GM18870 (cell line): ENCODE measurements at regions not wholly inside any gene's neighbourhood (a gene's known extent, or its start where the extent isn't known, plus 50 kb on each side); places are given as distances from the start of the nearest gene placed in this dataset.
"Not testable (repeated sequence)": the region's sequence is repeated elsewhere in the genome, so short reads cannot be mapped to it uniquely, and the experiment has no call there.

Experiments used
- ATAC-seq: cut with Tn5 transposase; IDR thresholded peaks from one replicate; pipeline ENCODE4 v1.9.1; 2021; ENCODE audit warnings: moderate library complexity; ENCODE audit not compliant: unreplicated experiment

DNA sequence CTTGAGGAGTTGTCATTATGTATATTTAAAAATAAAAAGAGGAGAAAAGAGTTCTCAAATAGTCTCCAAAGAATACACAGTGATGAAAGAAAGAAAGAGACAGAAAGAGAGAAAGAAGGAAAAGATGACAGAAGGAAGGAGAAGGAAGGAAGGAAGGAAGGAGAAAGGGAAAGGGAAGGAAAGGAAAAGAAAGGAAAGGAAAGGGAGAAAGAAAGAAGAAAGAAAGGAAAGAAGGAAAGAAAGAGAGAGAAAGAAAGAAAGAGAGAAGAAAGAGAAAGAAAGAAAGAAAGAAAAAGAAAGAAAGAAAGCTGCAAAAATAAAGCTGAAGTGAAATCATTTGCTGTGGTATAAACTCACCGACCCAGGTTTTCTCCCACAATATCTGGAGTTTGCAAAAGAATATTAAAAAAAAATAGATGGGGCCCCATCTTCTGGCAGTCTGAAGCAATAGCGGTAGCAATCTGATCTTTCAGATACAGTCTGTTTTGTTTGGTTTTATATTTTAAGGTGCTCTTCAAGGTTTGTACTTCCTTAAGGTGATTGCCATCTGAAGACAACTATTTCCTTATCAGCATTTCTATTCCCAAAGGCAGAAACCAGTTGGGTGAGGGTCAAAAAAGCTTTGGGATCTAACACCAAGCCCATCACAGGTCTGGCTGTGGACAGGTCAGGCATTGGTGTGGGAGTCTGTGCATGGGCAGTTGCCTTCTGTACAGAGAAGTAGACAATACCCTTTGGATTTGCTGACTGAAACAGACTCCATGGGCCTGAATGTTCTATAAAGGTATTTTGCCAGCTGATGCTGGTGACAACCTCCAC lies 160.4 kb downstream of the CPEB2 start:
- ATAC-seq, result no peak

DNA sequence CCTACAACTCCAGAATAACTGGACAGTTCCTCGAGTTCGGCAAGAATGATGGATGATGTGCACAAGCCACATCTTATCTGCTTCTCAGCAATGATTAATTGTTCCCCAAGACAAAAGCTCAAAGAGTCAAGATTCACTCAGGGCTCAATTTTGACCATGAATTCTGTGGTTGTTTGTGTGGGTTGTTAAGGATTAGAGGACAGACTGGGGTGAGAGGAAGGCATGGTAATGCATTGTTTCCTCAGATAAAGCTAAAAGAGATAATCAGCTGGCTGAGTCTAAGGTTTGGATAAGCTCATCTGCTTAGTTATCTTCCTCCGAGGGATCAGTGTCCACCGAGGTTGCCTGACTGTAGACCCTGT lies 161.0 kb downstream of the CPEB2 start:
- no peak for ATAC-seq

GRCh38 chr4:15164571-15164970 lies 162.3 kb downstream of the CPEB2 start:
- no peak for ATAC-seq

DNA sequence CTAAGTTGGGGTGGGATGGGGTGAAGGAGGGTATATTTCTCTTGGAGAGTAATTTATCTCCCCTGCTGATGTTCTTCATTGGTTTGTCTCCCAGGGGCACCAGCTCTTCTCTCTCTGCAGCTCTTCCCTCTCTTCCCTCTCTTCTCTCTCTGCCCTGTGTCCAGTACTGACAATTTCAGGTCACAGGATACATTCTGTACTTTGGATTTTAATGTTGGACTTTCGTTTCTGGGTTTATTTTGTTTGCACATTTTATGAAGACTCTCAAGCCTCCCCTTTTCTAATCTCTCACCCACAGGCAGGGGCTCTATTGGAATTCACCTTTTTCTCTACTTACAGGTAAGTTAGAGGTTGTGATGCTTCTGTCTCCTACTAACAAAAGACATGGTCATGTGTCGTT lies 165.5 kb downstream of the CPEB2 start:
- no peak for ATAC-seq

GRCh38 chr4:15168759-15169158 lies 166.5 kb downstream of the CPEB2 start:
- ATAC-seq, result no peak

DNA sequence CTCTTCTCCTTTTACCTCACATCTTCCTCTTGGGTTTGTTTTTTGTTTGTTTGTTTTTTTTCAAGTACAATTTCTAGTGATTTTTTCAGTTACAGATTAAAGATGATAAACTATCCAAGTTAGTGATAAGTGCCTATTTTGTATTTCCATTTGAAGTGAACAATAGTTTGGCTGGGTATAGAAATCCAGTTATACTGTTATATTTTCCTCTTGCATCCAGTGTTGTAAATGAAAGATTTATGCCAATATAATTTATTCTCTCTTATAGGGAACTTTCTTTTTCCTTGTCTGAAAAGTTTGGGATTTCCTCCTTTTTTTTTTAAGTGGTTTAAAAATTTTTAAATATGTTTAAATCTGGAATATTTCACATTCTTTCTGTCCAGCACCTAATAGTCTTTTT lies 169.4 kb downstream of the CPEB2 start:
- ATAC-seq, result no peak

DNA sequence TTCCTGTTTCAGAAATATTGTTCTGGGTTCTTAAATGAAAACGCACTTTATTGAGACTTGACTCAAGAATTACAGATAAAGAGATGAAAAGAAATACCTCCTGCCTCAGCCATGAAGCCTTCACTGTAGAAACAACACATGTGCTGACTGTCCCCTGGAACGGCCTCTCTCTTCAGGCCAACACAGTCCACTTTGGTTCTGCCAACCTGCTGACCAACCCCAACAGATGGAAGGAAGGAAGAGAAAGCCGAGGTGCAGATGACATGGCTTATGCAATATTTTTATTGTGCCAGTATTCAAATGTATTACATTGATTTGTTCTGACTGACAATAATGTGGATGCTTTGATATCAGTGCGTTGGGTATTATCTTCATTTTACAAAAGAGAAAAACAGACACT lies 171.0 kb downstream of the CPEB2 start:
- ATAC-seq, result no peak

- not testable (repeated sequence) for ATAC-seq
Measured at GRCh38 chr4:15174168-15174567, 171.9 kb downstream of the CPEB2 start.

DNA sequence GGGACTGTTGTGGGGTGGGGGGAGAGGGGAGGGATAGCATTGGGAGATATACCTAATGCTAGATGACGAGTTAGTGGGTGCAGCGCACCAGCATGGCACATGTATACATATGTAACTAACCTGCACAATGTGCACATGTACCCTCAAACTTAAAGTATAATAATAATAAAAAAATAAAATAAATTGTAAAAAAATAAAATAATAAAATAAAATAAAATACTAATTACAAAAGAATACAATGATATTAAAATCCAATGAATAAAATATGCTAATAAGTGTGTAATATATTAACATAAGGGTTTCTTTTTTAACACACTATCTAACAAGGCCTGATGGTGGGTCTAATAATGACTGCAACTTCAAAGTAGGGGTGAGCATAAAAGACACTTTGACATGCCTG lies 177.6 kb downstream of the CPEB2 start:
- ATAC-seq, result not testable (repeated sequence)

DNA sequence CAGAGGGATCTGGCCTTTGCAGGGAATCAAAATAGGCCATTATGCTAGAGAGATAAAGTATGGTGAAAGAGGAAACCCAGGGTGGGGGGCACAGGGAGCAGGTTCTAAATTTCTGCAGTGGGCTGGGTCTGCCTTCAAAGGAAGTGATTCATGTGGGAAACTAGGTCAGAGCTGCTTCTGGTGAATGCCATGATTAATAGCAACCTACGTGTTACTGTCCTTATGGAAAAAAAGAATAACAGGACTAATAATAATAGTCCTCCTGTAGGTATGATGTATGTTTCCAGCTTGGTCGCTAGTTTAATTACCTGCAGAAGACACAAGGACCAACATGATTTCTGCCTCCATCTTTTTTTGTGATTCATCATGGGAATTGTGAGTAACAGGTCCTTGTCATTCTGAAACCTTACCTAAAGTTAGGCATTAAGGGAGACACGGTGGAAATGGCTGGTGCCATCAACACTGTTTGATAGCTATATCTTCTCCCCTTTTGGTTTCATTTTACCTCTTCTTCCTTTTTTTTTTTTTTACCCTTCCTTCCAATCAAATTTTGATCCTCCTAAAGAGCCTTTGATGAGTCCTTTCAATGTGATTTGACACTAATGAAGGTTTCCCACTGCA lies 180.4 kb downstream of the CPEB2 start:
- ATAC-seq, result peak; percentile 88

GRCh38 chr4:15186149-15186548 lies 183.9 kb downstream of the CPEB2 start:
- ATAC-seq, result no peak

DNA sequence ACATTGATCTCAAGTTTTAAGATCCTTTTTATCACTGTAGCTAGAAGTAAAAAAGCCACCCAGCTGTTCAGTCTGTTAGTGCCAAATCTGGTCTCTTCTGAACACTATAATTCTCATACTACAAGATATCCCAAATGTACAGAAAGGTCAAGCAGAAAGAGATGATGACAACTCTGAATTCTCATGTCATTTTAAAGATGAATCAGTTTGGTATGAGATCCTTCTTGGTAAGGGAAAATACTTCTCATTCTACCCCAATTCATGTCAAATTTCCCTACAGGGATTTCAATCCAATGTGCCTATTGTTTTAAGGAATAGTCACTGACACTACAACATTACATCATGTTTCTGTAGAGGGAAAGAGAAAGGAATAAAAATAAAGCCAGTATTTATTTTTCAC lies 184.5 kb downstream of the CPEB2 start:
- ATAC-seq, result no peak

DNA sequence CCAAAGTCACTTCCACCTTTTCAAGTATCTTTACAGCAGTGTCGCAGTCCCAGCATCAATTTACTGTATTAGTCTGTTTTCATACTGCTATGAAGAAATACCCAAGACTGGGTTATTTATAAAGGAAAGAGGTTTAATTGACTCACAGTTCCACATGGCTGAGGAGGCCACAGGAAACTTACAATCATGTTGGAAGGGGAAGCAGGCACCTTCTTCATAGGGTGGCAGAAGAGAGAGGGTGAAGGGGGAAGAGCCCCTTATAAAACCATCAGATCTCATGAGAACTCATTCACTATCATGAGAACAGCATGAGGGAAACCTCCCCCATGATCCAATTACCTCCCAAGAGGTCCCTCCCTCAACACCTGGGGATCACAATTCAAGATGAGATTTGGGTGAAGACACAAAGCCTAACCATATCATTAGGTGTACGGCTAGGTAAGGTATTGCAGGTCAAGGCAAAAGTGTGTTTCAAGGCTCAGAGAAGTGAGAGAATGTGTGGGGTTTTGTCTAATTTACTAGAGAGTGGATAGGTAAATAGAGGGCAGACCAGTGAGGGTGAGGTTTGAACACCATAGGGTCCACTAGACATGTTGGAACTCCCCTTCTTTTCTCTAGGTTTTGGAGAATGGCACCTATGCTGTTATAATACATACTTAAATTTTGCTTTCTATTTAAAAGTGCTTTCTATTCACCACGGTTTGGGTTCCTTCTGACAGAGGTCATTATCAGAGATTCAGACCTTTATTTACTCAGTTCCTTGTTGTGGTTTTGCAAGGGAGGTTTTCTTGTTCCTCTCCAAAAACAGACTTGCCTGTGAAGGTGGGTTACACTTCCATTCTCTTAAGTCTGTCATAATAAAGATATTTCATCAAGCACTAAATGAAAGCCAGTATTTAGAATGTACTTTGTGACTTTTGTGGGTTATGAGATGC lies 186.6 kb downstream of the CPEB2 start:
- ATAC-seq, result peak; percentile 59

DNA sequence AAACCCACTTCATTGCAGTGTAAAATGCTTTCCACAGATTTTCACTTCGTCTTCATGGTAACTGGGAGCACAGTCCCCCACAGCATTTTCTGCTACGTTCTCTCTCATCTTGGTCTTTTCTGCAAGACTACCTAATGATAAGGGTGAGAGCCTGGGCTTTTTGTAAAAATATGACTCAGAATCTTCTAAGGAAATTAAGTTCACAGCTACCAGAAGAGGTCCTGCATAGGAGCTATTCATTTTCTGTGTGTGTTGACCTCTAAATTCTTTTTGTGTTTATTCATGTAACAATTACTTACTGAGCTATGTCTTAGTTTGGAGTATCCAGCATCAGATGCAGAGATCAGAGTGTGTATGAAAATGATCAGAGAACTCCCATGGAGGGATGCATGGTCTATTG lies 192.2 kb downstream of the CPEB2 start:
- no peak for ATAC-seq

- ATAC-seq, result no peak
Measured at GRCh38 chr4:15197005-15197404, 194.7 kb downstream of the CPEB2 start.

- no peak for ATAC-seq
Measured at GRCh38 chr4:15198070-15198727, 195.9 kb downstream of the CPEB2 start.

DNA sequence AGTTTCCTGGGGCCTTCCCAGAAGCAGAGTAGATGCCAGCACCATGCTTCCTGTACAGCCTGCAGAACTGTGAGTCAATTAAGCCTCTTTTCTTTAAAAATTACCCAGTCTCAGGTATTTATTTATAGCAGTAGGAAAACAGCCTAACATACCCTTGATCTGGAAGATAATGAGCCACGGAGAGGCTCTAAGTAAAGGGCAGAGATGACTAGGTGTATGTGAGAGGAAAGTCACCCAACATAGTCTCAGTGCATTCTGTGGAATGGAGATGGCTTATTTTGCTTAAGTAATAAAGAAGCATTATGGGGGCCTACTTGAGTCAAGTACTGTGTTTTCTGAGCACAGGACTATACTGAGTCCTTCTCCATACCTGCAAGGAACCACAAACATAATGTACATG lies 199.5 kb downstream of the CPEB2 start:
- ATAC-seq, result no peak

DNA sequence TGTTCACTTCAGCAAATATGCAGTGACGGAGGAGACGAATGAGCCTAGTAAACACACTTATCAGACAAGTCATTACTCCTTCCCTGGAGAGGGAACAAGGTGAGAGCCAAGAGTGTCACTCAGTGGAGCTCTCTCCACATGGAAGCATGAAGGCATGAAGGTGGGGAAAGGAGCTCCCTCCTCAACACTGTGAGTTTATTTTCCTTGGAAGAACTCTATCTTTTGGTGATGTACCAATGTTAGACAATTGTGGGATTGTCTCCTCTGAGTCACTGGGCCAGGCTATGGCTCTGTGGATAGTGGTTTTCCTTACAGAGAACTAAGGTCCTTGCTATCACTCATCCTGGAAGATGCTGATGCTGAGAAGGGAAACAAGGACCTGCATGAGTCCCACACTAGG lies 200.2 kb downstream of the CPEB2 start:
- no peak for ATAC-seq

GRCh38 chr4:15206526-15206925 lies 204.2 kb downstream of the CPEB2 start:
- ATAC-seq, result not testable (repeated sequence)

- ATAC-seq, result no peak
Measured at GRCh38 chr4:15213302-15213970, 211.2 kb downstream of the CPEB2 start.

DNA sequence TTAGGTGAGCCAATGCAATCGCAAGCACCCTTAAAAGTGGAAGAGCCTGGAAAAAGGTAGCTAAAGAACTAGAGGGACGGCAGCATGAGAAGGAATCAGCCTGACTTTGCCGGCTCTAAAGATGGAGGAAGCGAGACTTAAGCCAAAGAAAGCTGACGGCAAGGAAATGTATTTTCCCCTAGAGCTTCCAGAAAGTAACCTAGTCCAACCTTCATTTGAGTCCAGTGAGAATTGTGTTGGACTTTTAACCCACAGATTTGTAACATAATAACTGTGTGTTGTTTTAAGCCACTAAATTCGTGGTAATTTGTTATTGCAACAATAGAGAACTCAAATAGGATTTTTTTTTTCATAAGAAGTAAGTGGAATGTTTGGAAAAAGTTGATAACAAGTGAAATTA lies 212.7 kb upstream of the C1QTNF7 start:
- no peak for ATAC-seq
